ENCODE measurements at regions not wholly inside any gene's neighbourhood (a gene's known extent, or its start where the extent isn't known, plus 50 kb on each side); places are given as distances from the start of the nearest gene placed in this dataset.

GRCh38 chr9:110106661-110107060, 101.3 kb downstream of the C9orf152 start:
- Histone ChIP-seq H3K36me3 (ENCODE audit: control insufficient read depth in 1 of 2, insufficient read depth in 2 of 2, low read length in 2 of 2) (no peaks in the 10 kb centered on the region), H3K4me1 (ENCODE audit: control insufficient read depth in 1 of 2, insufficient read depth in 2 of 2, low read length in 2 of 2) (peaks cover 4 to 9% of the 10 kb centered on the region in 2 donors), H3K4me3 (ENCODE audit: low read depth in 1 of 2, low read length in 2 of 2) (no peak overlapping the region), H3K9me3 (ENCODE audit: control insufficient read depth in 1 of 2, low read length in 2 of 2) (no peaks in the 10 kb centered on the region), H3K27ac (ENCODE audit: low read length) (no peak overlapping the region), H3K27me3 (ENCODE audit: low read depth, low read length) (no peaks in the 10 kb centered on the region)

GRCh38 chr9:110109333-110110092, 98.4 kb downstream of the C9orf152 start:
- Histone ChIP-seq H3K4me1 (ENCODE audit: control insufficient read depth in 1 of 2, insufficient read depth in 2 of 2, low read length in 2 of 2) (peaks cover 0 to 14% of the 10 kb centered on the region in 2 donors), H3K27me3 (ENCODE audit: low read depth, low read length) (no peaks in the 10 kb centered on the region)

GRCh38 chr9:110110154-110110553, 97.8 kb downstream of the C9orf152 start:
- peaks cover 0 to 9% of the 10 kb centered on the region in 2 donors for H3K4me1 ChIP-seq (ENCODE audit: control insufficient read depth in 1 of 2, insufficient read depth in 2 of 2, low read length in 2 of 2)
- H3K27ac ChIP-seq (ENCODE audit: low read length), result no peak overlapping the region
- no peaks in the 10 kb centered on the region for H3K36me3 ChIP-seq (ENCODE audit: control insufficient read depth in 1 of 2, insufficient read depth in 2 of 2, low read length in 2 of 2)
- no peak overlapping the region for H3K4me3 ChIP-seq (ENCODE audit: low read depth in 1 of 2, low read length in 2 of 2)
- no peaks in the 10 kb centered on the region for H3K27me3 ChIP-seq (ENCODE audit: low read depth, low read length)
- H3K9me3 ChIP-seq (ENCODE audit: control insufficient read depth in 1 of 2, low read length in 2 of 2), result no peaks in the 10 kb centered on the region

More at GRCh38 chr9:110109333-110110092, 98.4 kb downstream of the C9orf152 start:
- Histone ChIP-seq H3K4me3 (ENCODE audit: low read depth in 1 of 2, low read length in 2 of 2) (no peak overlapping the region), H3K36me3 (ENCODE audit: control insufficient read depth in 1 of 2, insufficient read depth in 2 of 2, low read length in 2 of 2) (no peaks in the 10 kb centered on the region), H3K9me3 (ENCODE audit: control insufficient read depth in 1 of 2, low read length in 2 of 2) (no peaks in the 10 kb centered on the region), H3K27ac (ENCODE audit: low read length) (no peak overlapping the region)

GRCh38 chr9:110111868-110112267, 96.1 kb downstream of the C9orf152 start:
- Histone ChIP-seq H3K9me3 (ENCODE audit: control insufficient read depth in 1 of 2, low read length in 2 of 2) (no peaks in the 10 kb centered on the region), H3K27ac (ENCODE audit: low read length) (no peak overlapping the region), H3K36me3 (ENCODE audit: control insufficient read depth in 1 of 2, insufficient read depth in 2 of 2, low read length in 2 of 2) (no peaks in the 10 kb centered on the region), H3K4me1 (ENCODE audit: control insufficient read depth in 1 of 2, insufficient read depth in 2 of 2, low read length in 2 of 2) (peaks cover 0 to 8% of the 10 kb centered on the region in 2 donors), H3K27me3 (ENCODE audit: low read depth, low read length) (no peaks in the 10 kb centered on the region), H3K4me3 (ENCODE audit: low read depth in 1 of 2, low read length in 2 of 2) (no peak overlapping the region)

GRCh38 chr9:110112792-110113191, 95.2 kb downstream of the C9orf152 start:
- Histone ChIP-seq H3K4me1 (ENCODE audit: control insufficient read depth in 1 of 2, insufficient read depth in 2 of 2, low read length in 2 of 2) (peaks cover 0 to 8% of the 10 kb centered on the region in 2 donors), H3K4me3 (ENCODE audit: low read depth in 1 of 2, low read length in 2 of 2) (no peak overlapping the region), H3K9me3 (ENCODE audit: control insufficient read depth in 1 of 2, low read length in 2 of 2) (no peaks in the 10 kb centered on the region), H3K36me3 (ENCODE audit: control insufficient read depth in 1 of 2, insufficient read depth in 2 of 2, low read length in 2 of 2) (no peaks in the 10 kb centered on the region), H3K27me3 (ENCODE audit: low read depth, low read length) (no peaks in the 10 kb centered on the region), H3K27ac (ENCODE audit: low read length) (no peak overlapping the region)

GRCh38 chr9:110114086-110114858, 93.7 kb downstream of the C9orf152 start:
- Histone ChIP-seq H3K4me1 (ENCODE audit: control insufficient read depth in 1 of 2, insufficient read depth in 2 of 2, low read length in 2 of 2) (peaks cover 0 to 8% of the 10 kb centered on the region in 2 donors), H3K9me3 (ENCODE audit: control insufficient read depth in 1 of 2, low read length in 2 of 2) (no peaks in the 10 kb centered on the region), H3K4me3 (ENCODE audit: low read depth in 1 of 2, low read length in 2 of 2) (no peak overlapping the region), H3K36me3 (ENCODE audit: control insufficient read depth in 1 of 2, insufficient read depth in 2 of 2, low read length in 2 of 2) (no peaks in the 10 kb centered on the region), H3K27me3 (ENCODE audit: low read depth, low read length) (no peaks in the 10 kb centered on the region), H3K27ac (ENCODE audit: low read length) (no peak overlapping the region)

- H3K27ac ChIP-seq (ENCODE audit: low read length), result no peak overlapping the region
These were observed 93.1 kb downstream of the C9orf152 start for GRCh38 chr9:110114859-110115201.

GRCh38 chr9:110115341-110115820, 92.6 kb downstream of the C9orf152 start:
- Histone ChIP-seq H3K4me3 (ENCODE audit: low read depth in 1 of 2, low read length in 2 of 2) (no peak overlapping the region), H3K9me3 (ENCODE audit: control insufficient read depth in 1 of 2, low read length in 2 of 2) (no peaks in the 10 kb centered on the region), H3K27ac (ENCODE audit: low read length) (no peak overlapping the region), H3K27me3 (ENCODE audit: low read depth, low read length) (no peaks in the 10 kb centered on the region), H3K36me3 (ENCODE audit: control insufficient read depth in 1 of 2, insufficient read depth in 2 of 2, low read length in 2 of 2) (no peaks in the 10 kb centered on the region), H3K4me1 (ENCODE audit: control insufficient read depth in 1 of 2, insufficient read depth in 2 of 2, low read length in 2 of 2) (peaks cover 0 to 8% of the 10 kb centered on the region in 2 donors)

More at GRCh38 chr9:110114859-110115201, 93.1 kb downstream of the C9orf152 start:
- Histone ChIP-seq H3K36me3 (ENCODE audit: control insufficient read depth in 1 of 2, insufficient read depth in 2 of 2, low read length in 2 of 2) (no peaks in the 10 kb centered on the region), H3K4me1 (ENCODE audit: control insufficient read depth in 1 of 2, insufficient read depth in 2 of 2, low read length in 2 of 2) (peaks cover 0 to 8% of the 10 kb centered on the region in 2 donors), H3K9me3 (ENCODE audit: control insufficient read depth in 1 of 2, low read length in 2 of 2) (no peaks in the 10 kb centered on the region), H3K4me3 (ENCODE audit: low read depth in 1 of 2, low read length in 2 of 2) (no peak overlapping the region), H3K27me3 (ENCODE audit: low read depth, low read length) (no peaks in the 10 kb centered on the region)

- Histone ChIP-seq H3K4me1 (ENCODE audit: control insufficient read depth in 1 of 2, insufficient read depth in 2 of 2, low read length in 2 of 2) (peaks cover 0 to 8% of the 10 kb centered on the region in 2 donors), H3K4me3 (ENCODE audit: low read depth in 1 of 2, low read length in 2 of 2) (no peak overlapping the region), H3K9me3 (ENCODE audit: control insufficient read depth in 1 of 2, low read length in 2 of 2) (no peaks in the 10 kb centered on the region), H3K36me3 (ENCODE audit: control insufficient read depth in 1 of 2, insufficient read depth in 2 of 2, low read length in 2 of 2) (no peaks in the 10 kb centered on the region), H3K27me3 (ENCODE audit: low read depth, low read length) (no peaks in the 10 kb centered on the region), H3K27ac (ENCODE audit: low read length) (no peak overlapping the region)
These were observed 92.0 kb downstream of the C9orf152 start for GRCh38 chr9:110115826-110116542.

GRCh38 chr9:110116543-110116885, 91.4 kb downstream of the C9orf152 start:
- Histone ChIP-seq H3K4me1 (ENCODE audit: control insufficient read depth in 1 of 2, insufficient read depth in 2 of 2, low read length in 2 of 2) (peaks cover 0 to 8% of the 10 kb centered on the region in 2 donors), H3K9me3 (ENCODE audit: control insufficient read depth in 1 of 2, low read length in 2 of 2) (no peaks in the 10 kb centered on the region), H3K27ac (ENCODE audit: low read length) (no peak overlapping the region), H3K4me3 (ENCODE audit: low read depth in 1 of 2, low read length in 2 of 2) (no peak overlapping the region), H3K36me3 (ENCODE audit: control insufficient read depth in 1 of 2, insufficient read depth in 2 of 2, low read length in 2 of 2) (no peaks in the 10 kb centered on the region), H3K27me3 (ENCODE audit: low read depth, low read length) (no peaks in the 10 kb centered on the region)

GRCh38 chr9:110121170-110121569, 86.8 kb downstream of the C9orf152 start:
- Histone ChIP-seq H3K36me3 (ENCODE audit: control insufficient read depth in 1 of 2, insufficient read depth in 2 of 2, low read length in 2 of 2) (peaks cover 0 to 14% of the 10 kb centered on the region in 2 donors), H3K27ac (ENCODE audit: low read length) (no peak overlapping the region), H3K4me1 (ENCODE audit: control insufficient read depth in 1 of 2, insufficient read depth in 2 of 2, low read length in 2 of 2) (peaks cover 5 to 9% of the 10 kb centered on the region in 2 donors)

More at GRCh38 chr9:110121170-110121569, 86.8 kb downstream of the C9orf152 start:
- H3K27me3 ChIP-seq (ENCODE audit: low read depth, low read length), result no peaks in the 10 kb centered on the region
- no peak overlapping the region for H3K4me3 ChIP-seq (ENCODE audit: low read depth in 1 of 2, low read length in 2 of 2)
- no peaks in the 10 kb centered on the region for H3K9me3 ChIP-seq (ENCODE audit: control insufficient read depth in 1 of 2, low read length in 2 of 2)
